ENCODE measurements at regions not wholly inside any gene's neighbourhood (a gene's known extent, or its start where the extent isn't known, plus 50 kb on each side); places are given as distances from the start of the nearest gene placed in this dataset.
"Not testable (repeated sequence)": the region's sequence is repeated elsewhere in the genome, so short reads cannot be mapped to it uniquely, and the experiment has no call there.

DNA sequence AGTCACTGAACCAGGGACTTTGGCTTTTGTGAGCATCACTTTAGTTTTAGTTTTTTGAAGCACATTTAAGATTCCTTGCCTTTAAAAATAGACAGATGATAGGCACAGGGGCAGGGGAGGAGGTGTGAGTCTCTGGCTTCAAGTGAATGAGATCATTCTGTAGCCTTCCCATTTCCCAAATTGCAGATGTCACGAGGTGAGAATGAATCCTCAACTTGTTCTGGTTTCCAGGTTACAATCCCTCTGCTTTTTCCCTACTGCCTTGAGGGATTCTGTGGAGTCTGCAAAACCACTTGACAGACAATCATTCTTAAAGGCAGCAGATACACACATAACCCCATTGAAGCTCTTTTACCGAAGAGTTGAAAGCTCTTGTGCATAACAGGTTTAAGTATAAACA lies 332.4 kb downstream of the DMAC1 start:
- no peak for DNase-seq (ENCODE audit: low read depth in 2 of 2)

DNA sequence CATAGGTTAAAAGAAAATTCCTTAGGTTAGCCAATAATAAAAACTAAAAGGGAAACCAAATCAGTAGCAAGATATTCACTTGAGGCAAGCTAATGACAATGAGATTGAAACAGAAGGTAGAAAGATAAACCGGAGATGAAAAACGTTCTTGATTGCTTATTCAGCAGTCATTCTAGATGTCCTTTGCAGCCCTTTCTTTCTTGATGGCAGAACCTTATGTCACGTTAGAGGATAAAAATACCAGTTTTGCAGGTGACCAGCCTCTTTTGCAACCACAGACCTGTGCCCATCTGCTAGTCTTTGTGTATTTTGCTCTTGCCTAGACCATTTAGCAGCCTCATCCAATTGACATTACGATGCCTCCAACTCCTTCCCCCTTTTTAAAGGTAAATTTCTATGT lies 337.8 kb downstream of the DMAC1 start:
- no peak for DNase-seq (ENCODE audit: low read depth in 2 of 2)

DNA sequence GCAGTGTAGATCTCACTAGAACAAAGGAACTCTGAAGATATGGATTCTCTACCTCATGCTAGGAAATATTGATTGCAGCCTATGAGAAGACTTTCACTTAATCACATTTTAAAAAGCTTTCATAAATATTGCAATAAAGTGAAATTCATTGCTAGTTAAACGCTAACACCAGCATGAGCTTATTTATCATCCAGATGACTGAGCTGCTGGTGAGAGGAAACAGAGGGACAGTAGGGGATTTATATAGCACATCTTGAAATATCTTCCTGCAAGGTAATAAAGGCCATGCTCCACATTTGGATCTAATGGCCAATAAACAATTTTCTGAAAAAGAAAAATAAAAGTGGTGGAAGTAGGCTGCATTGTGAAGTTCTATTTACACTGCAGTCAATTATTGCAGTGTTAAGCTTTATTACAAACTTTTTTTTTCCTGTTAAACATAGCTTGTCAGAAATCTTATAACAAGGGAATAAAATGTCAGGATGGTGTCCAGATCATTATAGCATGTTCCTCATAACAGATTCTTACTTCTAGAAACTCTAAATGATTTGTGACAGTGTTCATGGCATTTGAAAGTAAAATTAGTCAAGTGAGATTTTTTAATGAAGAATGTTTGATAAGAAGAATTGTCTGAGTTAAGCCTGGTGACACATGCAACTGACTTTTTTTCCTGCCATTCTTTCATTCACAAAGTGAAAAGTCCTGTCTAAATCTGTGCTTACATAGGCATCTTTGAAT lies 342.6 kb downstream of the DMAC1 start:
- DNase-seq (ENCODE audit: low read depth in 2 of 2): no peak

DNA sequence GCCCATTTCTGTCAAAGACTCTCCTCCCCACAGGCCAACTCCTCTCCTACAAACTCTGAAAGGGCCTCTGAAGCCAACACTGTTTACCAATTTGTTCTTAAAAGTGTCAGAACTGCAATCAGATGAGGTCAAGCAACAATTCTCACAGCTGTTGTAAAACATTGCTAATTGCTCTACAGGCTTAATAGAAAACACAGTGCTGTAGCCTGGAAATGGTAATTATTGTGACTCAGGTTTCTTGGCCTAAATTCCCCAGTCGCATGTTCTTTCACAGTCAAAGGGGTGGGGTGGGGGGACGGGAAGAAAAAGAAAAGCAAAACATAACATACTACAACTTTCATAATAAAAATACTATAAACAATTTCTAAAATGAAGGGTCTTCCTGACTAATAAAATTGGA lies 343.2 kb downstream of the DMAC1 start:
- DNase-seq (ENCODE audit: low read depth in 2 of 2): no peak

DNA sequence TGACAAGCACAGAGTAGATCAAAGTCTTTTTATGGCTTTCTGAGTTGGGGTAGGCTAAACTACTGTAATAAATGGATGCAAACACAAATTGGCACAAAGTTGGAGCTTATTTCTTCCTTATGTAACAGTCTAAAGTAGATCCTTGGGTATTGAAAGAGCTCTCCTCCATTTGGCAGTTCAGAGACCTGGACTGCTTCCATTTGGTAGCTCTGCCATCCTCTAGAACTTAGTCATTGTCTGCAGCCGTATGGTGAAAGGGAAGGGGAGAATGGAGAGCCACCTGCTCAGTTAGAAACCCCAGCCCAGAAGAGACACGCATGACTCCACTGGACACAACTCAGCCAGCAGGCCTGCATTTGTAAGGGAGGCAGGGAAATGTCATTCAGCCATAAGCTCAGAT lies 345.0 kb downstream of the DMAC1 start:
- no peak for DNase-seq (ENCODE audit: low read depth in 2 of 2)

DNA sequence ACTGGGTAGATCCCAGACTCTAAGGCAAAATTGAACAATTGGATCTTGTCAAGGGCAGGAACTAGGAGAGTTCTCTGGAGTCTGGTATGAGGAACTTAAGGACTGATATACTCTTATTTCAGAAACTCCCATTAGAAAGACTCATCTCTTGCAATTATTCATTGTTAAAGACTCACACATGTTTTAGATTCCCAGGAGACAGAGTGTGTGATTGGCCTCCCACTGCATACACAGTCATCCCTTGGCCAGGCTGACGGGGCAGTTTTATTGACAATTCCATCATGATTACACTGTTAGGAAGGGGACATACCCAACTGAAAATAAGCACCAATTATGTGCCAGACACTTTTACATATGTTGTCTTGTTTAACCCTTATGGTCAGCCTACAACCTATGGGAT lies 347.2 kb downstream of the DMAC1 start:
- no peak for DNase-seq (ENCODE audit: low read depth in 2 of 2)

DNA sequence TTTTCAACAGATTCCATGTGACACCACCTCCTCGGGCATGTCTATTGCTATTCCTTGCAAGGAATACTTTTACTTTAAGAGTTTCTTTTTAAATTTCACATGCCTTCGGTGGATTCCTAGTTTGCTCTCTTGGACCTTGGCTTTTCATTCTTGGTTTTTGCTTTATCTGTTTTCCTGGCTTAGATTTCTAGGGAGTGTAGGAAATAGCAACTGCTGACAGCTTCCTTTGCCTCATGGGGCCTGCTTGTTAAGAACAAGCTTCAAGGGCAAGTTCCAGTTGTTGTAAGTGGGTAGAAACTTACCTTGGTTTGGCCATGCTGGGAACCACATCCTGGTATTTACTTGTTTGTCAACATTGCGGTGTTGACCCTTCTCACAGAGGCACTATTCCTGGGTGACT lies 348.5 kb downstream of the DMAC1 start:
- DNase-seq (ENCODE audit: low read depth in 2 of 2): no peak

DNA sequence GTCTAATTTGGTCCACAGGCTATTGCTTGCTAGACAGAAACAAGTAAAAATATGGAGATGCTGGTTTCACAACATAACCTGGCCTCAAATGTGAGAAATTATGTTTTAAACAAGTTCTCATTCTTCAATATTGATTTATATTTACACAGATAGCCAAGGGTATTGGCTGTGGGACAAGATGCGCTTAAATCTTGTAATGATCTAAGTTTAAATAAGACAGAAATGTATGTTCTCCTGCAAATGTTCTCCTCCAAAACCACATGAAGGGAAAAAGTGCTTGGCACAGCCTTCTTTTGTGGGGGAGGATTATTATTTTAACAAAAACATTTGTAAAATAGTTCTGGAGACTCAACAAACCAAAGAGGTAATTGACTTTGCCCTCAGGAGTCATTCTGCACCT lies 356.0 kb downstream of the DMAC1 start:
- DNase-seq (ENCODE audit: low read depth in 2 of 2): no peak

DNA sequence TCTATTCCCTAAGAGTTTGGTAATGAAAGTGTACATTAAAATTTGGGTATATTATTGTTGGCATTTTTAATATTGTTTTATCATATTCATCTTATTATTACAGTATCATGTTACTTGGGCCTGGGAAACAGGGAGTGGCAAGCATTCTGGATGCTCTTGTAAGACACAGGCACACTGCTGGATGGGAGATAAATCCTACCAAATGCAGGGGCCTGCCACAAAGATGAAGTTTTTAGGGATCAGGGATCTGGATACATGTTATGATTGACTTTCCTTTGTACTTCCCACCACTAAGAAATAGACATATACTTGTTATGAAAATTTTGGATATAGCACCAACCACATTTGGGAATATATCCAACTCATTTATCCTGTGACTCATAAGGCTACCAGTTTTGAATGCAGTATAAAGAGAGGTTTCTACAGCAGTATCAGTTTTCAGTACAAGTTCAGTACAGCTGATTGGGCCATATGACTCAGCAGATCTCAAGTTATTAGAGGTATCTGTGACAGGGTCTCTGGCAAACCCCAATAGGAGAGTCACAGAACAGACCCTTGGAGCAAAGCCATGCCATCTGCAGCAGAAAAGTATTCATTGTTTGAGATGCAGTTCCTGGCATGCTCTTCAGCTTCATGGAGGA lies 360.1 kb downstream of the DMAC1 start:
- DNase-seq (ENCODE audit: low read depth in 2 of 2): no peak

DNA sequence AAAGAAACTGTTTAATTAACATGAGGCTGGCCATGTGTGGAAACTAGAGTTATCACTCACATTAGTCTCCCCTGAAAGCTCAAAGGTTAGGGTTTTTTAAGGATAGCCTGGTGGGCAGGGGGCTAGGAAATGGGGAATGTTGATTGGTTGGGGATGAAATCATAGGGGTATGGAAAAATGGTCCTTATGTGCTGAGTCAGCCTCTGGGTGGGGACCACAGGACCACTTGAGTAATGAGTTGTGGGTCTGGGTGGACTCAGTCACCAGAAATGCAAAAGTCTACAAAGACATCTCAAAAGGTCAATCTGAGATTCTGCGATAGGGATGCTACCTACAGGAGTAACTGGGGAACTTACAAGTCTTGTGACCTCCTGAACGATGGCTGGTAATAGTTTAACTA lies 362.8 kb downstream of the DMAC1 start:
- no peak for DNase-seq (ENCODE audit: low read depth in 2 of 2)

DNA sequence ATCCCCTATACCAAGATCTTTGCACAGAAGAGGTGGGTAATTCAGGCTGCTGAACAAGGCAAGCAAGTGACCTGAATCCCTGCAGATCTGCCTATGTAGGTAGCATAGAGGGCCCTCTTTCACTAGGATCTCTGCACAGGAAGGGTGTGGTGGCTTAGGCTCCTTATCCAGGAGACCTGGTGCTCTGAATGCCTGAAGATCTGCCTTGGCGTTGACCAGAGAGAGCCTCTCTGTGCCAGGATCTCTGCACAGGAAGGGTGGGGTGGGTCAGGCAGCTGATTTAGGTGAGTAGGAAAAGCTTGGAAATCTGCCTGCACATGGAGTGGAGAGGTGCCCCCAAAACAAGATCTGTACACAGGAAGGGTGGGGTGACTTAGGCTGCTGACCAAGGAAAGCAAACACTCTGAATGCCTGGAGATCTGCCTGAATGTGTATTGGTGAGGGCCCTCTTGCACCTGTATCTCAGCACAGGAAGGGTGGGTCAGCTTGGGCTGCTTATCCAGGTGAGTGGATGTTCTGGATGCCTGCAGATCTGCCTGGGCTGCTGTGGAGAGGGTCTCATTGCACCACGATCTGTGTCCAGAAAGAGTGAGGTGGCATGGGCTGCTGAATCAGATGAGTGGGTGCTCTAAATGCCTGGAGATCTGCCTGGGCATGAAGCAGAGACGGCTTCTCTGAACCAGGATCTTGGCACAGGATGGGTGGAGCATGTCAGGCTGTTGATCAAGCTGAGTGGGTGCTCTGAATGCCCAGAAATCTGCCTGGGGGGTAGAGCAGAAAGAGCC lies 365.9 kb downstream of the DMAC1 start:
- no peak for DNase-seq (ENCODE audit: low read depth in 2 of 2)

DNA sequence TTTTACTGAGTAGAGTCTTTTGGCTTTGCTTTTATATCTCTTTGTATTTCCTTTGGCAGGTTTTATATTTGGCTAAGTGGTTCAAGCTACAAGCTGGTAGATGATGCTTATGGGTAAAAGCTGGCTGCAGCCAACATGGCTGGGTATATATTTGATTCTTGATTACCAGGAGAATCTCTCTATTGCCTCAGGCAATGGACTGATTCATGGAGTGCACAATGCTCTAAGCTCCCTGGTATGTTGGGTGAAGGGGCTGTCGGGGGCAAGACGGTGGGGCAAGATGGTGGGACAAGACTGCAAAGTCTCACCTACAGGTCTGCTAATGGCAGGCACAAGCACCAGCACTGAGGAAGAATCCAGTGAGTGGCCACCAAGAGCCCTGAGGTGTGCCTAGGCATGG lies 366.6 kb downstream of the DMAC1 start:
- DNase-seq (ENCODE audit: low read depth in 2 of 2): no peak

DNA sequence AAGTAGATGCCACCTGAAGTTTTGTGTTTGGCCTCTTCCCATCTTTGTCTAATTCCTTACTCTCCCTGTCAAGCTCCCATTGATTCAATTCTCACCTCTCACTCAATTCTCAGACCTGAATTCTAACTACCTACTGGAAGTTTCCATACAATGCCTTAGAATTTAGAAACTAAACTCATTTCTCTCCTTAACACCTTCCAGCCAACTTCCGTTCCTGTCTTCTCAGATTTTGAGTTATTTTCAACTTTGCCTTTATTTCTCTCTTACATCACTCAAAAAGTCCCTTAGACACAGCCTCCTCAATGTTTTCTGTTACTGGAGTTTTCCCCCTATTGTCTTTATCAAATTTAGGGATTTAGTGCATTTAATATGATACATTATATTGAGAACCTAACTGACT lies 382.2 kb downstream of the DMAC1 start:
- DNase-seq (ENCODE audit: low read depth in 2 of 2): not testable (repeated sequence)

DNA sequence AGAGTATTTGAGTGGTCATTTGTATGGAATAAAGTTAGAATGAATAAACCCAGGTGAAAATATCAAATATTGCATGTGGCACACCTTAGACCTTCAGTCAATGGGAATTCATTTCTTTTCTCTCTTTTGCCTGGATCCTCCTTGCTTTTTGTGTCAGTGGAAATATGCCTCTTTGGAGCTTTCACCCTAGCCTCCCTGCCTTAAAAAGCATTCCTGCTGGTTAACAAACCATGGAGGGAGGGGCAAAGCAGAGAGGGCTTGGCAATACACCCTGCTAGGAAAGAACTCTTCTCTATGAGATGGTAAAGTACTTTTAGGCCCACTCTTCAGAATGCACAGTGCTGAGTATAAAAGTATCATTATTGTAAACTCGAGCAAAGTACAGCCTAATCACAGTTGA lies 383.7 kb downstream of the DMAC1 start:
- DNase-seq (ENCODE audit: low read depth in 2 of 2): no peak

DNA sequence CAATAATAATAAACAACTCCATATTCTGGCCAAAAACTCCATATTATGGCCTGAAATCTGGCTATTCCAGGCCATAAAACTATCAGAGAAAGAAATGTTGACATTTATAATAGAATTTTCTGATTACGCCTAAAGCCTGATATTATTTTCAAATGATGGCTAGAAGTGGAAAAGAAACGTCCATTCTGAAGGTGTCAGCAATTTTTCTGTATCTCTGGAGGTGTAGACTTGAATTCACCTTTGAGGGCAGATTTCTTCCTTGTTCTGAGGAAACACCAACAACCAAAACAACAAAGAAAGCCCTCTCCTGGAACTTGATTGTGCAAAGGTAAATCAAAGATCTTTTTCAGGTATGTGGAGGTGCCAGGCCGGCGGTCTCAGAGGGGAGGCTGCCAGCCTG lies 390.7 kb downstream of the DMAC1 start:
- DNase-seq (ENCODE audit: low read depth in 2 of 2): no peak

DNA sequence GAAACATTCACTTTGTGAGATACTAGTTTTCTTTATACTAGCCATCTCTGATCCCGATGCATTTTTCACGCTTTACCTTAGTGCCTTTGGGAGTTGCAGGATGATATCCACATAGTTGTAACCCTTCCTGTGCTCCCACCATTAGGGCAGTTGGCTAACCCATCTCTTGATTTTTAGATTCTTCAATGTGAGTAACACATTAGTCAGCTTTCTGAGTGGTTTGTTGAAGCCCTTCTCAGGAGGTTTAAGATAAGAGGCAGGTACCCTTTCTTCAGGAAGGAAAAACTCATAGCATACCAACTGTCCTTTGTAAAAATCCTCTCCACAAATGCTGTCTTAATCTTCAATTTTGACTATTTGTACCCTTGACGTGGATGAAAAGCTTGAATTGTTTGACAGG lies 392.3 kb downstream of the DMAC1 start:
- no peak for DNase-seq (ENCODE audit: low read depth in 2 of 2)

DNA sequence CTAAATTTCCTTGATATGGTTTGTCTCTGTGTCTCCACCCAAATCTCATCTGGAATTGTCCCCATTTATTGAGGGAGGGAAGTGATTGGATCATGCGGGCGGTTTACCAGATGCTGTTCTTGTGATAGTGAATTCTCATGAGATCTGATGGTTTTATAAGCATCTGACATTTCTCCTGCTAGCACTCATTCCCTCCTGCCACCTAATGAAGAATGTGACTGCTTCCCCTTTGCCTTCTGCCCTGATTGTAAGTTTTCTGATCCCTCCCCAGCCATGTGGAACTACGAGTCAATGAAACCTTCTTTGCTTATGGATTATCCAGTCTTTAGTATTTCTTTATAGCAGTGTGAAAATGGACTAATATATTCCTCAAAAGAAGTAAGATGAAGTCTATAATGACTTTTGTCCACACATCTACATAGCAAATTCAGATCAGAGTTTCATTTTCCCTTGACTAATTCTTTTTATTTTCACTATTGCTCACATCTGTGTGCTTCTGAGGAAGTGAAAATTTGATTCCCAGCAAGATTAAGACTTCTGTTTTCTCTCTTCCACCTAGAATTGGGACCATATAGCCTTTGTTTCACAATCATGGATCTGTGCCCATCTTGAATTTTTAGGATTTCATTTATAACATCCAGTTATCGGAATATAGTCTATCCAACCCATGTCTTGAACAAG lies 393.5 kb downstream of the DMAC1 start:
- no peak for DNase-seq (ENCODE audit: low read depth in 2 of 2)

DNA sequence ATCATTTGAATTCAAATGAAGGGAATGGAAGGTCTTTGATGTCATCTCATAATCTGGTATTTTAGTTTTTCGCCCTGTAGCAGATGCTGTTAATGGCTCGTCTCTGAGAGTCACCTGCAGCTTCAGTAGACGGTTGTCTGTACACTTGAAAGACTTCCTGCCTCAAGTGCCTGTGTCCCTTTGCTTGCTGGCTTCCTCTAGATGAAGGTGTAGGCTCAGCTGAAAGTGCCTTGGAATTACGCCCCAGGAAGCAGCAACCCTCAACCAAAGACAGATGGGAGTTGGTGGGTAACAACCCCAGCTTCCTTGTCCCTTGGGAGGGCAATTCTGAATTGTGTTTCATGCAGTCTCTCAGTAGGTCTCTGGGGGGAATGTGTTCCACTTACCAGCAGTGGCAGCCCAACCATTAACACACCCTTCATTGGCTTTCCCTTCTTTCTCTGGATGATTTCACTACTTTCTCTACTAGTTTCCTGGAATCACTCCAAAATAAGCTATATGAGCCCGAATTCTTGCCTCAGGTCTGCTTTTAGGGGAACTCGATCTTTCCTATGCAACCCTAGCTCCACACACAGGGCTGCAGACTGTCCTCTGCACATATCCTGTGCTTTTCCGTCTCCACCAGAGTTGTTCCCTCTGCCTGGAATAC lies 395.6 kb downstream of the DMAC1 start:
- no peak for DNase-seq (ENCODE audit: low read depth in 2 of 2)

DNA sequence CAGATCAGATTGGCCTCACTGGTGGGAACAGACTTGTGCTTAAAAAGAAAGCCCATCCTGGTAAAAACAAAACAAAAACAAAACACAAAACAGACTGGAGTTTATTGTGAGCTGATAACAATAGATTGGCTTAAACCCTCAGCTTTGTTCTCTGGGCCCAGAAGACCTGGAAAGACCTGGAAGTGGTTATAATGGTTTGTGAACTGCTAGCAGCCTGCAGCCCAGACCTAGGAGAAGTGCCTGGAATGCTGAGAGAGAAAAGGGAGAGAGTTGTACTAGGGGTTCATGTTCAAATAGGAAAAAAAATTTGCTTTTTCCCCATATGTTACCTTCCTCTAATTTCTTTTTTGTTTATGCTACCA lies 396.6 kb downstream of the DMAC1 start:
- no peak for DNase-seq (ENCODE audit: low read depth in 2 of 2)

DNA sequence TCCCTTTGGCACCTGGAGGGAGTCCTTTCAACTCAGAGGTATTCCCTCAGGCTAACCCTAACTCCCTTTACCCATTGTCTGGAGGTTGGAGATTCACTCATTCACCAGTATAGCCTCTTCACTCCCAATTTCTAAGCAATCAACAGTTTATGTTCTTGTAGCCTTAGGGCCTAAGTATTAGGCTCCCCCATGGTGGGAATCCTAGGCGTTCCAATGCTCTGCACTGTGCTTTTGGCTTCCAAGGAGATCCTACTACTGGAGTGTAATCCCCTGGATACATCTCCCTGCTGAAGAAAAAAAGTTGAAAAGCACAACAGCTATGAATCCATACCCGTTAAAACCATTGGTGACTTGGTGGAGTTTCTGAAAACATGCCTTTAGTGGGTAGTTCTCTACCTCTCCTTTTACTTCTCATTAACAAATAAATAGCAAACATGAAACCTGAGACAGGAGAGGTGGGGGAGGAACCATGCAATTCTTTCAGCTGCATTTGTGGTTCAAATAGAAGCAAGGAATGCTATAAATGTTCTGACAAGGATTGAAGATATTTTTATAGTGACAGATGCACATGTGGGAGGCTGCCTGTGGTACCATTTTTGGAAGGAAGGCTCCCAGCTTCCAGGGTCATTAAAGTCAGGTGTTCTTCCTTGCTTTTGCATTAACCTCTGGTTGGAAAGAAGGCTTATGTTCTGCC lies 397.1 kb downstream of the DMAC1 start:
- DNase-seq (ENCODE audit: low read depth in 2 of 2): no peak

DNA sequence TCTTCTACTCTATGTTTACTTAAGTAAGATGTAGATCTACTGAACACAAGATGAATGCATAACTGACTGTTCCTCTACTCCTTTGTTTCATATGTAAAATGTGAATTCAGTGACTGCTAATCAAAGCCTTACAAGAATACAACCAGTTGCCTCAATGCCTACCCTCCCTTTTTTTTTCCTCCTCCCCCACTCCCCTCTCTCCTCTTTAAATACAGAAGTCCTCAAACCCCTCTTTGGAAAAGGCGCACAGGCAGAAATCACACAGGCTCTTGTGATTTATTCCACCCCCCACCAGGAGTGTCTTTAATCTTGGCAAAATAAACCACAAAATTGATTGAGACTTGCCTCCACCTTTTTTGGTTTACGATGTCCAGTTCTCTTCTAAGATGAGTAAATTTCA lies 398.5 kb downstream of the DMAC1 start:
- no peak for DNase-seq (ENCODE audit: low read depth in 2 of 2)

All from stimulated activated CD8-positive, alpha-beta memory T cell treated with anti-CD3 and anti-CD28 coated beads, Interleukin-15, amount 100 ng/mL, for 4 hours (primary cell).